DOHH2 (cell line): ENCODE measurements at regions not wholly inside any gene's neighbourhood (a gene's known extent, or its start where the extent isn't known, plus 50 kb on each side); places are given as distances from the start of the nearest gene placed in this dataset.

Experiments
- H3F3A ChIP-seq: fragments of 200-600 bp; sonication (generic), shearing (Covaris generic); 2 replicates; pipeline ENCODE4 v1.6.0; 2016; ENCODE audit warnings: antibody characterized with exemption, mild to moderate bottlenecking; ENCODE audit not compliant: control insufficient read depth, insufficient read depth
- H3K27ac ChIP-seq: fragments of 200-600 bp; sonication (generic); 2 replicates; pipeline ENCODE4 v1.5.1; 2014; ENCODE audit warnings: low read depth, mild to moderate bottlenecking, low read length, moderate library complexity
- H3K27me3 ChIP-seq: fragments of 200-600 bp; sonication (generic); 2 replicates; pipeline ENCODE4 v1.6.1; 2014; ENCODE audit warnings: mild to moderate bottlenecking, low read length, mixed read lengths; ENCODE audit not compliant: control insufficient read depth
- H3K36me3 ChIP-seq: fragments of 200-600 bp; sonication (generic); 2 replicates; pipeline ENCODE4 v1.6.1; 2014; ENCODE audit warnings: mild to moderate bottlenecking, low read length, moderate library complexity, mixed read lengths; ENCODE audit not compliant: control insufficient read depth
- H3K4me1 ChIP-seq: fragments of 200-600 bp; sonication (generic); 2 replicates; pipeline ENCODE4 v1.6.1; 2014; ENCODE audit warnings: mild to moderate bottlenecking, low read length, mixed read lengths; ENCODE audit not compliant: control insufficient read depth
- H3K4me2 ChIP-seq: fragments of 200-600 bp; sonication (generic); 2 replicates; pipeline ENCODE4 v1.6.0; 2014; ENCODE audit warnings: mild to moderate bottlenecking, low read length, moderate library complexity
- H3K4me3 ChIP-seq: fragments of 200-600 bp; sonication (generic); 2 replicates; pipeline ENCODE4 v1.5.1; 2014; ENCODE audit warnings: mild to moderate bottlenecking, low read length, mixed read lengths
- H3K79me2 ChIP-seq: fragments of 200-600 bp; sonication (generic); 2 replicates; pipeline ENCODE4 v1.6.1; 2014; ENCODE audit warnings: mild to moderate bottlenecking, low read length, mixed read lengths; ENCODE audit not compliant: control insufficient read depth
- H3K9me2 ChIP-seq: fragments of 200-600 bp; sonication (generic); replicated peaks from 2 replicates; pipeline ENCODE4 v1.6.1; 2014; ENCODE audit warnings: mild to moderate bottlenecking, low read length, mixed read lengths; ENCODE audit not compliant: control insufficient read depth
- H3K9me3 ChIP-seq: fragments of 200-600 bp; sonication (generic); 2 replicates; pipeline ENCODE4 v1.6.1; 2014; ENCODE audit warnings: antibody characterized with exemption, low read length, mixed read lengths; ENCODE audit not compliant: control insufficient read depth, insufficient read depth
- H4K20me1 ChIP-seq: fragments of 200-600 bp; sonication (generic); 2 replicates; pipeline ENCODE4 v1.6.0; 2014; ENCODE audit warnings: low read depth, mild to moderate bottlenecking, antibody characterized with exemption, low read length, moderate library complexity; ENCODE audit not compliant: control insufficient read depth, insufficient read depth
- EZH2phosphoT487 ChIP-seq: fragments of 200-600 bp; sonication (generic); IDR thresholded peaks from 2 replicates; pipeline ENCODE4 v1.6.1; 2017; ENCODE audit warnings: borderline replicate concordance, mild to moderate bottlenecking, antibody characterized with exemption, low read length, moderate library complexity, mixed read lengths
- TF ChIP-seq, protein P1 (sequence below): fragments of 200-600 bp; sonication (generic); IDR thresholded peaks from one replicate; pipeline ENCODE4 v1.5.1; 2014; ENCODE audit warnings: antibody characterized with exemption, mild to moderate bottlenecking, low read depth, low read length; ENCODE audit not compliant: poor library complexity, severe bottlenecking

DNA sequence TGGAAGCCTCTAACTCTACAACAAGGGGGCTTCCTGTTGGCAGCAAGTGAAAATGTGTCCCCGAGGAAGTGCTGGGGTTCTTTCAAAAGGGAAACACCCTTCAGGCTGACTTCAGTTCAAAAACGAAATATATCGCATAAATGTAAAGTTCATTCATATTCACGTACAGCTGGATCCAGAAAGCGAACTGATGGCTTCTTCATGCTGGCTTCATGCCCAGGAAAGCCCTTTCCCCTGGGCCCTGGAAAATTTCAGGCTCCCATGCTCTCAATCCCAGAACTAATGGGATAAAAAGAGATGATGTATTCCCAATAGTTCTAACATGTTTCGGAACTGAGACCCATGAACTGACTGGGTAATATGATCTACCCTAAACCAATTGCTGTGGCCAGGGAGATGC, 104.7 kb upstream of the CDH13 start:
- Histone ChIP-seq H4K20me1 (no peaks in the 10 kb centered on the region), H3K27ac (no peak overlapping the region), H3K4me2 (no peak overlapping the region), H3K4me3 (no peak overlapping the region), H3K4me1 (no peaks in the 10 kb centered on the region), H3K9me3 (no peaks in the 10 kb centered on the region), H3K9me2 (no peaks in the 10 kb centered on the region), H3F3A (no peaks in the 10 kb centered on the region), H3K27me3 (no peaks in the 10 kb centered on the region), H3K79me2 (no peaks in the 10 kb centered on the region), H3K36me3 (no peaks in the 10 kb centered on the region)
- TF ChIP-seq, protein P1, sequence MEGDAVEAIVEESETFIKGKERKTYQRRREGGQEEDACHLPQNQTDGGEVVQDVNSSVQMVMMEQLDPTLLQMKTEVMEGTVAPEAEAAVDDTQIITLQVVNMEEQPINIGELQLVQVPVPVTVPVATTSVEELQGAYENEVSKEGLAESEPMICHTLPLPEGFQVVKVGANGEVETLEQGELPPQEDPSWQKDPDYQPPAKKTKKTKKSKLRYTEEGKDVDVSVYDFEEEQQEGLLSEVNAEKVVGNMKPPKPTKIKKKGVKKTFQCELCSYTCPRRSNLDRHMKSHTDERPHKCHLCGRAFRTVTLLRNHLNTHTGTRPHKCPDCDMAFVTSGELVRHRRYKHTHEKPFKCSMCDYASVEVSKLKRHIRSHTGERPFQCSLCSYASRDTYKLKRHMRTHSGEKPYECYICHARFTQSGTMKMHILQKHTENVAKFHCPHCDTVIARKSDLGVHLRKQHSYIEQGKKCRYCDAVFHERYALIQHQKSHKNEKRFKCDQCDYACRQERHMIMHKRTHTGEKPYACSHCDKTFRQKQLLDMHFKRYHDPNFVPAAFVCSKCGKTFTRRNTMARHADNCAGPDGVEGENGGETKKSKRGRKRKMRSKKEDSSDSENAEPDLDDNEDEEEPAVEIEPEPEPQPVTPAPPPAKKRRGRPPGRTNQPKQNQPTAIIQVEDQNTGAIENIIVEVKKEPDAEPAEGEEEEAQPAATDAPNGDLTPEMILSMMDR = no peak
- TF ChIP-seq EZH2phosphoT487 = no peak

GRCh38 chr16:82518811-82519210, 108.0 kb upstream of the CDH13 start:
- Histone ChIP-seq H4K20me1 (no peaks in the 10 kb centered on the region), H3K4me1 (no peaks in the 10 kb centered on the region), H3K27ac (no peak overlapping the region), H3K9me3 (no peaks in the 10 kb centered on the region), H3K36me3 (no peaks in the 10 kb centered on the region), H3K27me3 (no peaks in the 10 kb centered on the region), H3K9me2 (no peaks in the 10 kb centered on the region), H3K4me3 (no peak overlapping the region), H3K4me2 (no peak overlapping the region), H3K79me2 (no peaks in the 10 kb centered on the region), H3F3A (no peaks in the 10 kb centered on the region)
- TF ChIP-seq, protein P1 = no peak
- TF ChIP-seq EZH2phosphoT487 = no peak

DNA sequence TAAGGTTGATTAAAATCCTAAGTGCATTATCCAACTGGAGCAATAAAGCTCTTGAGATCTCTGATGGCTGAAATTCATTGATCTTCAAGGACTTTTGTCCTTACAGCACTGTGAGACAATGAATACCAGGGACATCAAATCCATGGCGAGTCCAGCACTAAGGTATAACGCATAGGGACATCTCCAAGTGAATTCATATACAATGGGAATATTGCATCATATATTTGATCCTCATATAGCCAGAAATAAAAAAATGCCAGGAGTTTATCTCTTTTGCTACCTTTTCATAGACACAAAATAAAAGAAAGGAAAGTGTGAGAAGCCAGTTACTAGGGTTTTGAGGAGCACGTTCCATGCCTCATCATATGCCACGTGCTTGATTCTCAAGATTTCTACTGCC, 112.5 kb upstream of the CDH13 start:
- Histone ChIP-seq H3K27me3 (no peaks in the 10 kb centered on the region), H3K4me2 (no peak overlapping the region), H3K9me2 (no peaks in the 10 kb centered on the region), H4K20me1 (no peaks in the 10 kb centered on the region), H3K27ac (no peak overlapping the region), H3F3A (no peaks in the 10 kb centered on the region), H3K9me3 (no peaks in the 10 kb centered on the region), H3K4me3 (no peak overlapping the region), H3K36me3 (no peaks in the 10 kb centered on the region), H3K4me1 (no peaks in the 10 kb centered on the region), H3K79me2 (no peaks in the 10 kb centered on the region)
- TF ChIP-seq EZH2phosphoT487 = no peak
- TF ChIP-seq, protein P1 = no peak
